KBM-7 (cell line): ENCODE measurements at regions not wholly inside any gene's neighbourhood (a gene's known extent, or its start where the extent isn't known, plus 50 kb on each side); places are given as distances from the start of the nearest gene placed in this dataset.

Experiments
- DNase-seq: peaks from one replicate; pipeline ENCODE4 v3.0.0-alpha.2; 2015
- in situ Hi-C: fragments of 300-500 bp; cut with MboI; formaldehyde crosslinking; loops from 2 replicates; pipeline ENCODE4 v1.14.3; 2020; ENCODE audit warnings: low sequenced_read_pairs, low pct_unique_long_range_greater_than_20kb, mixed read lengths

DNA sequence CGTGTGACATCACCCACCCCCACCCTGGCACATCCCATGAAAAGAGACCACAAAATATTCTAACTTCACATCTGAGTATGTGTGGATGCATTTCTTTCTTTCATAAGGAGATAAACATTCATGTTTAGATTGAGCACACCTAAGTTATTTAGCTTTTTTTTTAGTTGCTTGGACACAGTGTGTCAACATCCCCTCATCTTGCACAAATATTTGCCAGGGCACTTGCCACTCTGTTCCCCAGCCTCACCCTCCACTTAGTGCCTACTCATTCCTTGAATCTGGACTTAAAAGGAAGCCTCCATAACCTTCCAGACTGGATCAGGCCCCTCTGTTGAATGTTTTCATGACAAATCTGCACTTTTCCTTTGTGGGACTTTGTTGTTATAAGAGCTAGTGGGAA lies 338.9 kb upstream of the IGFBP3 start:
- in situ Hi-C loops: no loop called here
- DNase-seq: no peak

DNA sequence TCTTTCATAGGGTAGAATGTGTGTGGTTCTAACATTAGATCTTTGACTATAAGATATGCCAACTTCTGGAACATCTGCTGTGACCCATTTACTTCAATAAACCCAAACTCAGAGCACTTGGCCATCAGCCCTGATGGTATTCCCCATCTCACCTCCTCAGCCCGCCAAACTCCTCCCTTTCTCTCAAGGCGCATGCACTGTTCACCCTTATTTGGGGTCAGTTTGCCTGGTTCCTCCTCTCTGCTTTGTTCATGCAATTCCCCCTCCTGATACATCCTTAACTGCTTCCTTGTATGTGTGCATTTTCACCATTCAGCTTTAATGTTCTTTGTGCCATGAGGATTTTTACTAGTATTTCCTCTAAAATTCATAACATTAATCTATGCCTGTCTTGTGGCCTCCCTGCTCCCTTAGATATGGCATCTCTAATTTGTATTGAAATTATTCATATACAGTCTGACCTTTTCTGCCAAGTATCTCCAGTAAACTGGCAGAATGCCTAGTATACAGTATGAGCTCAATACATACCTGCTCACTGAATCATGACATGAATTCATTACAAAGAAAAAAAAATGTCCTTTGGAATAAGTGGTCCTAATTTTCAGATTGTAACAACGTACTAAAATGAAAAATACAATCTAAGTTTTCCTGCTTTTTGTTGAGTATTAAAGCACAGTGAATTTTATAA lies 336.8 kb upstream of the IGFBP3 start:
- in situ Hi-C loops: no loop called here

GRCh38 chr7:46256870-46257661 lies 336.0 kb upstream of the IGFBP3 start:
- in situ Hi-C loops: no loop called here

More for the DNA sequence above, 336.8 kb upstream of the IGFBP3 start:
- no peak for DNase-seq

GRCh38 chr7:46253520-46253919 lies 332.4 kb upstream of the IGFBP3 start:
- DNase-seq: no peak
- in situ Hi-C loops: no loop called here

More at GRCh38 chr7:46256870-46257661, 336.0 kb upstream of the IGFBP3 start:
- no peak for DNase-seq

- no peak for DNase-seq
- in situ Hi-C loops: no loop called here
Measured at GRCh38 chr7:46247664-46248063, 326.6 kb upstream of the IGFBP3 start.

DNA sequence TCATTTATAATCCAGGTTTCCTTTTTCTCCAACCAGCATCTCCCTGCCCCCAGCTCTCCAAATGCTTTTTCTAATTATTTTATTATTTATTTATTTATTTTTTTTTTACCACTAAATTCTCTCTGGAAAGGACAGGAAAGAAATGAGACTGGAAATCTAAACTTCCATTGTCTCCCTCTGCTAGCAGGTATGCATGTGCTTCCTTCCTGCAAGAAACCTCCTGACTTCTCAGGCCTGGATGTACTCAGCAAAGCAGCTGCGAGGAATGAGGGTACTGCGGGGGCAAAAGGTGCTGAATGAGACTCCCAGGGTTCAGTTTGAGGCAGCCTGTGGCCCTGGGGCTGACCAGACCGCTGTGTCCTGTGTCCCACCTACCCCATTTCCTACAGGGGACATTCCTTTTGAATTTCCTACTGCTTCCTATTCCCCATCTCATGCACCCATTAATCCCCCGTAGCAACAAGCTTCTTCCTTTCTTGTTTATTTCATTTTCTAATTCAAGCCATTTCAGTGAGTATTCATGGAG lies 324.6 kb upstream of the IGFBP3 start:
- in situ Hi-C loops: no loop called here
- DNase-seq: no peak

- in situ Hi-C loops: no loop called here
- DNase-seq: no peak
Measured at GRCh38 chr7:46244757-46245156, 323.7 kb upstream of the IGFBP3 start.

GRCh38 chr7:46243406-46243805 lies 322.3 kb upstream of the IGFBP3 start:
- no peak for DNase-seq
- in situ Hi-C loops: no loop called here

GRCh38 chr7:46239846-46240245 lies 318.8 kb upstream of the IGFBP3 start:
- no peak for DNase-seq
- in situ Hi-C loops: no loop called here

DNA sequence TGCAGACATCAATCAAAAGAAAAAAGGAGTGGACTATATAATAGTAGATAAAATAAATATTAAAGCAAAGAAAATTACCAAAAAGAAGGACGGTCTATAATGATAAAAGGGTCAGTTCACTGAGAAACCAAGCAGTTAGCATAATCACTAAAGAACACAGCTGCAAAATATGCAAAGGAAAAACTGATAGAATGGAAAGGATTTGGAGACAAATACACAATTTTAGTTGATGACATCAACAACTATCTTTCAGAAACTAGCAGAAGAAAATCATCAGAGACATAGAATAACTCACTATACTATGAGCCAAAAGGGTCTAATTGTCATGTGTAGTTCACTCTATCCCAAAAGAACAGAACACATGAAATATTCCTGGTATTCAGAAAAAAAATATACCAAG lies 316.4 kb upstream of the IGFBP3 start:
- DNase-seq: no peak
- in situ Hi-C loops: no loop called here

DNA sequence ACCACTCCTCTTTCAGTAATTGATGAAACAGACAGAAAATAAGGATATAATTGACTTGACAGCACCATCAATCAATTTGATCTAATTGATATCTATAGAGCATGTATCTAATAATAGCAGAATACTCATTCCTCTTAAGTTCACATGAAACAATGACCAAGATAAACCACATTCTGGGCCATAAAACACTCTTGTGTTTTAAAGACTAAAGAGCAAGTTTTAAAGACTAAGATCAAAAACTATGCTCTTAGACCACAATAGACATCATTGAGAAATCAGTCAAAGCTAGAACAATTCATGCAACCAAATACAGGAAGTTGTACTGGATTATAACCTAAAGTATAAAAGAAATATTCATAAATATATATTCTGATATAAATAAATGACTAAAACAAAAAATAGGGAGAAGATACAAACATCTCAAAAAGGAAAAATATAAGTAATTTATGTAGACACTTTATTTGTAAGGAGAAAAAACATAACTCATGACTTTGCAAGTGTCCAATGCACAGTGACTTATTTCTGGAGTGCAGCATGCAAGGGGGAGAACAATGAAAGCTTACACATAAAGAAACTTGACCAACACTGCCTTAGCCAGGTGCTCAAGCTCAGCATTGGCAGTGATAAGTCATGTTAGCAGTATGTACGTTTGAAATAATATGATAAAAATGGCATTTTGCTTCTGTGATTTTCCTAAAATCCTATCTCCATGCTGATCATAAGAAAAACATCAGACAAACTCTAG lies 312.7 kb upstream of the IGFBP3 start:
- DNase-seq: no peak
- in situ Hi-C loops: no loop called here

DNA sequence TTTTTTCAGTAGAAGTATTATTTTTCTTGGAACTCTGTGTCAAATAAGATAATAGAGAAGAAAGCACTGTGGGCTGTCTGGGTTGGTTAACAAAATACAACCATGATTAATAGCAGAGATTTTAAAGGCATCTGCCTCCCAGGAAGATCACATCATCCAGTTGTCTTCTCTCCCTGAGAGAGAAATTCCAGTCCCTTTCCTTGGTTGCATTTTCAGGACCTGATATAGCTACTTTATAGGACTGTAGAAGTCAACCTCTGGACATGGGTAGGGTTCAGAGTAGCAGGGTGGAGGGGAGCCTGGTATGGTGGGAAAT lies 309.9 kb upstream of the IGFBP3 start:
- in situ Hi-C loops: no loop called here
- no peak for DNase-seq

DNA sequence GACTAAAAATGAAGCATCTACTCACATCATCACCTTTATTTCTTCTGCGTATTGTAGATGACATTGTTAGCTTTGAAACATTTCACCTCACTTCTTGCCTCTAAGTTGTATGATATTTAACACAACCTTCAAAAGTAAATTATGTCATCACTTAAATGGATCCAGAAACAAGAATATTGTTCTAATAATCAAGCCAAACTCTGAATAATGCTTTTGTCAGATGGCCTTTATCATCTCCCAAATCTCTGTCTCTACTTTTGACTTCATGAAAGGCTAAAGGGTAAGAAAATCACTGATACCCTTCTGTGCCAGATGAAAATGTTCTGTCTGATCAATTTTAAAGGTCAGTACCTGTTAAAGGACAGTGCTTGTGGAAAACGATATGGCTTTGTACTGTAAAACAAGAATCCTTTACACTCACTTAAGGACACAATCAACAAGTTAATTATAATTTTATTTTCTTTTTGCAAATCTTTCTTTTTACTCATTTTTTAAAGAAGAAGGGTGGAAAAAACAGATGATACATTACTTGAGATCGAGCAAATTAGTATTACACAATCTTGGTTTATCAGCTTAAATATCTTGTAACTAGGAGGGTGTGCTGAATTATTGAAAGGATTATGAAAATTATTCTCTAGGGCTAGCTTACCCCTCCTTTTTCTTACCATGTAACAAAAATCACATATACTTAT lies 309.4 kb upstream of the IGFBP3 start:
- in situ Hi-C loops: no loop called here
- no peak for DNase-seq

- DNase-seq: no peak
Measured at GRCh38 chr7:46229409-46229808, 308.3 kb upstream of the IGFBP3 start.

DNA sequence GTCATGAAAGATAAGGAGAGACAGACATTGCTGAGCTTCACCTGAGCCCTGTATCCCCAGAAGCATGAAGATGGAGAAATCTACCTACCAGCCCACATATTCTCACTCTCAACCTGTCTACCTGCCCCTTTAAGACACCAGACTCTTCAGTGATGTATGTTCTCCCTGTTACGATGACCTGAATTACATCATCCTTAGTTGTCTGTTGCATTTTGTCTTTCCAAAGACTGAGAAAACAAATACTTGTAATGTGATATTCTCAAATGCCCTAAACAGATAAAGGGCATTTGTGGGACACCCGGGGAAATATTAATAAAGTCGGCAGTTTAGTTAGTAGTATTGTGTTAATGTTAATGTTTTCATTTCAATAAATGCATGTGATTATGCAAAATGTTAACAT lies 305.8 kb upstream of the IGFBP3 start:
- DNase-seq: no peak
- in situ Hi-C loops: no loop called here

More at GRCh38 chr7:46229409-46229808, 308.3 kb upstream of the IGFBP3 start:
- in situ Hi-C loops: no loop called here

GRCh38 chr7:46224363-46224762 lies 303.3 kb upstream of the IGFBP3 start:
- in situ Hi-C loops: no loop called here
- no peak for DNase-seq

GRCh38 chr7:46220066-46220630 lies 299.1 kb upstream of the IGFBP3 start:
- no peak for DNase-seq
- in situ Hi-C loops: no loop called here

- in situ Hi-C loops: no loop called here
- no peak for DNase-seq
Measured at GRCh38 chr7:46218461-46219200, 297.6 kb upstream of the IGFBP3 start.
